ENCODE measurements at regions not wholly inside any gene's neighbourhood (a gene's known extent, or its start where the extent isn't known, plus 50 kb on each side); places are given as distances from the start of the nearest gene placed in this dataset.
"Not testable (repeated sequence)": the region's sequence is repeated elsewhere in the genome, so short reads cannot be mapped to it uniquely, and the experiment has no call there.

DNA sequence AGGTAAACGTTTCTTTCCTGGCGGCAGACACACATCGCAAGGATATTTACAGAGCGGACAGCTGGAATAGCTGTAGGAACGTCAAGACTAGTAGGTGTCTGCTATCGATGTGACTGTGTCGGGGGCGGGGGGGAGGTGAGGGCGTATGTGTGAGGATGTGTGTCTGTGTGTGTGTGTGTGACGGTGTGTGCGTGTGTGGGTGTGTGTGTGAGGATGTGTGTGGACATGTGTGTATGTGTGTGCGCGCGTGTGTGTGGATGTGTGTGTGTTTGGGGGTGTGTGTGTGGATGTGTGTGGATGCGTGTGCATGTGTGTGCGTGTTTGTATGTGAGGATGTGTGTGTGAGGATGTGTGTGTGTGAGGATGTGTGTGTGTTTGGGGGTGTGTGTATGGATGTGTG lies 55.4 kb downstream of the PNMA6F start:
- not testable (repeated sequence) for H3K27ac Mint-ChIP-seq; H3K4me1 Mint-ChIP-seq (ENCODE audit: low read depth); H3K27me3 Mint-ChIP-seq; H3K4me3 Mint-ChIP-seq (ENCODE audit: low read depth); DNase-seq (ENCODE audit: low spot score, unreplicated experiment); H3K36me3 Mint-ChIP-seq (ENCODE audit: insufficient read depth); H3K9me3 Mint-ChIP-seq (ENCODE audit: low read depth)

DNA sequence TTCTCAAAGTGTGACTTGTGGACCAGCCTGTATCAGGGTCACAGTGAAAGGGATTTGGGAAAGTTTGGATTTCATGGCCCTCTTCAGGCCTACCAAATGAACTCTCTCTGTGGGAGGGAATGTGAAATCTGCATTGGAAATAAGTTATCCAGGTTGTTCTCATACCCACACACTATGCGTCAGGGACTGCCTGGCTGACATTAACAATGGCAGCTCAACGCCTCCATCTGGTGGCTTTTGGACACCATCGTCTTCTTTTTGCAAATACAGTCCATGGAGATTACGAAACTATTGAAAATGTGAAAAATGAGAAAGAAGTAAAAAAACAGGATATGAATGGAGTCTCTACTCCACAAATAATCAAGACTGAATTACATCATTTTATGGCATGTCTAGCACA lies 61.1 kb downstream of the PNMA6F start:
- not testable (repeated sequence) for H3K4me1 Mint-ChIP-seq (ENCODE audit: low read depth); H3K27me3 Mint-ChIP-seq; DNase-seq (ENCODE audit: low spot score, unreplicated experiment); H3K9me3 Mint-ChIP-seq (ENCODE audit: low read depth); H3K36me3 Mint-ChIP-seq (ENCODE audit: insufficient read depth); H3K4me3 Mint-ChIP-seq (ENCODE audit: low read depth); H3K27ac Mint-ChIP-seq

DNA sequence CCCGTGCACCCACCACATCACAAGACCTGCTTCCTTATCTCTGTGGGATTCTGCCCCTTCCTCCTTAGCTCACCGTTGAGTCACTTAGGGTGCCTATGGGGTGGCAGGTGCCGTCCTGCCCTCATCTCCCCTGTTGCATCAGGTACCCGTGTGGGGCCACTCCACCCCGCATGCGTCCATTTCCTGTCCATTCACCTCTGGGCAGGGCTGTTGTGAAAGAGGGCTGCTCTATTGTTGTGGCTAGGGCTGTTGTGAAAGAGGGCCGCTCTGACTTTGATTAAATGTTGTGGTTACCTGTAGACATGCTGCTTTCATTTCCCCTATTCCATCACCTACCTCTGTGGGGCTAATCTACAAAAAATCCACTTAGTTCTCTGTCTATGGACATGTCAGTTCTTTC lies 68.3 kb downstream of the PNMA6F start:
- H3K9me3 Mint-ChIP-seq (ENCODE audit: low read depth); DNase-seq (ENCODE audit: low spot score, unreplicated experiment); H3K4me1 Mint-ChIP-seq (ENCODE audit: low read depth); H3K27me3 Mint-ChIP-seq; H3K4me3 Mint-ChIP-seq (ENCODE audit: low read depth); H3K36me3 Mint-ChIP-seq (ENCODE audit: insufficient read depth); H3K27ac Mint-ChIP-seq: not testable (repeated sequence)

DNA sequence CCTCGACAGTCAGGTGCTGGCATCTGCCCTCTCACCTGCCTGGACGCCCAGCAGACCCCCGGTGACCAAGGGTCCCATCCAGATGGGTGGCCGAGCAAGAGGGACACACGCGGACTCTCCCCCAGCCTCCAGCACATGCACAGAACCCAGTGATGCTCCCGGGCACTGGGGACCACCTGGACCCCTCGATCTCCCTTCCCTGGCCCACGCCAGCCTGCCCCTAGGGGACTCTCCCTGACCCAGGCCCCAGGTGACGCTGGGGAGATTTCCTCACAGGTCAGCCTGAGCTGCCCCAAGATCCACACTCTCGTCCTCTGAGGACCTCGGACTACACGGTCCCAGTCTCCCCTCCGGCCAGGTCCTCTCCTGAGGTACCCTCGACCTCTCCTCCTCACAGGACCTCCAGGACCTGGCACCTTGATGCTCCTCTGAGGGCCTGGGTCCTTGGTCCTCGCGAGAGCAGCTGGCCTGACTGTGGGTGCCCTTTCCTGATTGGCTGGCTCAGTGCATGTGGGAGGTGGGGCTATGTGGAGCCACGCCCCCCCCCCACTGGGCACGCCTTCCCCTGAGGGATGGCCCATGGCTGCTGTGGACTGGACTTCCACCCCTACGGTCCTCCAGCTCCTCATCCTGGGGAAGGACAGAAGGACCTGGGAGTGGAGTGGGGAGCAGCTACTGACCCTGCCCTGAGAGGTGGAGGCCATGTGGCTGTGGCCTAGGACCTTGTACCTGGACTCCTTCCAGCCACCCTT lies 69.0 kb downstream of the PNMA6F start:
- H3K36me3 Mint-ChIP-seq (ENCODE audit: insufficient read depth); H3K27me3 Mint-ChIP-seq; H3K4me3 Mint-ChIP-seq (ENCODE audit: low read depth); H3K27ac Mint-ChIP-seq; H3K4me1 Mint-ChIP-seq (ENCODE audit: low read depth); H3K9me3 Mint-ChIP-seq (ENCODE audit: low read depth); DNase-seq (ENCODE audit: low spot score, unreplicated experiment): not testable (repeated sequence)

DNA sequence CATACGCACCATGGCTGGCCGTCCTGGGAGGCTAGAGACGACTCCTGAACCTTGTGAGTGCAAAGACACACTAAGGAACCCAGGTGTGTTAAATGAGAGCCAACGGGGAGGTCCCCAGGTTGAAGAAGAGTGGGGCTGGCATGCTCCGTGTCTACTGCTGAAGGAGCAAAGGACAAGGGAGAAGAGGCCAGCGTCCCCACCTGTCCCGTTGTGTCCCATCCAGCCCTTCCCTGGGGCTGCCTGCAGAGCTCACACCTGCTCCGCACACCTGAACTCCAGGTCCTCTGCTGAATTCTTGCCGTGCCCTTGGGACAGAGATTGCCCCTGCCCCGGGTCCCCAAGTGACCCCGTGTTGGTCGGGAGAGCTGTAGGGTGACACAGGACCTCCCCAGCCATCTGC lies 69.6 kb downstream of the PNMA6F start:
- H3K4me1 Mint-ChIP-seq (ENCODE audit: low read depth); H3K4me3 Mint-ChIP-seq (ENCODE audit: low read depth); DNase-seq (ENCODE audit: low spot score, unreplicated experiment); H3K9me3 Mint-ChIP-seq (ENCODE audit: low read depth); H3K27me3 Mint-ChIP-seq; H3K36me3 Mint-ChIP-seq (ENCODE audit: insufficient read depth); H3K27ac Mint-ChIP-seq: not testable (repeated sequence)

DNA sequence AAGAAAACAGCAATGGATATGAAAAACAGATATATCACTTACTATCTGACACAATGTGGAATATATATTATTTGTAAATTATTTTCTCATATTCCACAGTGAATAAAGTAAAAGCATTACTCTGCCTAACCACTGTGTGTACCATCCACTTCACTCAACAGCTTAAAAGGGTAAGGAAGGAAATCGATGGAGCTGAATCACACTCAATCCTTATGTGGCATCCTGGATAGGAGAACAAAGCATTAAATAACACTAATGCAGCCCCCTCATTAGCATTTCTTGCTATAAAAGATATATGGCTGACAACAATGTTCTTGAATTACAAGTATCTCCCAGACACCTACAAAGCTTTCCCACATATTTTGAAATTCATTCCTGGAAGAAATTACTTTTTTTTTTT lies 70.8 kb downstream of the PNMA6F start:
- H3K36me3 Mint-ChIP-seq (ENCODE audit: insufficient read depth) = not testable (repeated sequence)

DNA sequence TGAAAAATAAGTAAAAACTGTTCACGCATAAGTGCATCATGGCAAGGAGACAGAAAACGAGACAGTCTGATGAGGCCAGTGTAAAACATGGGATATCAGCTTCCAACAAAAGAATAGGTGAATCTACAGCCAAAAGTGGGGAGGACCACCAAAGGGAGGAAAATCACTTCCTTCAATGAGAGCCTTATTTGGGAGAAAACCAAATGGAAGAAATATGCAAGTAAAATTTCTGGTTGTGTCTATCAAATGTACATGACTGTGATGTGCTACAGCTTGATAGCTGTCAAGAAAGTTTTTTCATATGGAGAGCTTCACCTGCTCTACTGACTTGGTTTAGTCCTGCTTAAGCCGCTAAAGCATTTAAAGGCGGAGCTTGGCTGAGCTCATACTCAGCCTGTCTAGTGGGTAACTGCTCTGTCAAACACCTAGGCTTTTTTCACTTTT lies 66.2 kb downstream of the MAGEA1 start:
- Mint-ChIP-seq H3K4me3 (ENCODE audit: low read depth) (peak overlapping the region; percentile 58), H3K27ac (peak overlapping the region; percentile 78), H3K36me3 (ENCODE audit: insufficient read depth) (no peaks in the 10 kb centered on the region), H3K4me1 (ENCODE audit: low read depth) (peaks cover 2% of the 10 kb centered on the region), H3K9me3 (ENCODE audit: low read depth) (no peaks in the 10 kb centered on the region), H3K27me3 (no peaks in the 10 kb centered on the region)
- TF ChIP-seq, protein P1, sequence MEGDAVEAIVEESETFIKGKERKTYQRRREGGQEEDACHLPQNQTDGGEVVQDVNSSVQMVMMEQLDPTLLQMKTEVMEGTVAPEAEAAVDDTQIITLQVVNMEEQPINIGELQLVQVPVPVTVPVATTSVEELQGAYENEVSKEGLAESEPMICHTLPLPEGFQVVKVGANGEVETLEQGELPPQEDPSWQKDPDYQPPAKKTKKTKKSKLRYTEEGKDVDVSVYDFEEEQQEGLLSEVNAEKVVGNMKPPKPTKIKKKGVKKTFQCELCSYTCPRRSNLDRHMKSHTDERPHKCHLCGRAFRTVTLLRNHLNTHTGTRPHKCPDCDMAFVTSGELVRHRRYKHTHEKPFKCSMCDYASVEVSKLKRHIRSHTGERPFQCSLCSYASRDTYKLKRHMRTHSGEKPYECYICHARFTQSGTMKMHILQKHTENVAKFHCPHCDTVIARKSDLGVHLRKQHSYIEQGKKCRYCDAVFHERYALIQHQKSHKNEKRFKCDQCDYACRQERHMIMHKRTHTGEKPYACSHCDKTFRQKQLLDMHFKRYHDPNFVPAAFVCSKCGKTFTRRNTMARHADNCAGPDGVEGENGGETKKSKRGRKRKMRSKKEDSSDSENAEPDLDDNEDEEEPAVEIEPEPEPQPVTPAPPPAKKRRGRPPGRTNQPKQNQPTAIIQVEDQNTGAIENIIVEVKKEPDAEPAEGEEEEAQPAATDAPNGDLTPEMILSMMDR (IDR thresholded peaks at IDR 0.05; ENCODE audit: unreplicated experiment) = no peak
- DNase-seq (ENCODE audit: low spot score, unreplicated experiment) = no peak

More for the DNA sequence above, 70.8 kb downstream of the PNMA6F start:
- not testable (repeated sequence) for H3K4me3 Mint-ChIP-seq (ENCODE audit: low read depth); H3K27ac Mint-ChIP-seq; DNase-seq (ENCODE audit: low spot score, unreplicated experiment); H3K27me3 Mint-ChIP-seq; H3K4me1 Mint-ChIP-seq (ENCODE audit: low read depth); H3K9me3 Mint-ChIP-seq (ENCODE audit: low read depth)

DNA sequence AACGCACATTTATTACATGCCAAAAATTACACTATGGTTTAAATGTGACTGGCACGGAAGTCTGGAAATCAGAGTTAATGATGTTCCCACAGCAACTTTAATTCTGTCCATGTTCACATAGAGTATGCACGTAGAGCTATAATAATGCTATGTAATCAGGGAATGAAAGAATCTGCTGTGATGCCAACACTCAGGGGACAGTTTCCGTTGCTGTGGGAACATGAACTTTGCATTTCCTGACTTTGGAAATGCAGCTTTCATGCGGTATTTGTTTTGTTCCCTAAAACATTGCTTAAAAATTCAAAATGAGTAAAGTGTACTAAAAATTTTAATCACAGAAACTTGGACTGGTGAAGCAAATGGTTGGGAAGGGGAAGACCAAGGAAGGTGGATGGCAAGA lies 65.7 kb downstream of the MAGEA1 start:
- Mint-ChIP-seq H3K27ac (peak overlapping the region; percentile 78), H3K9me3 (ENCODE audit: low read depth) (peaks cover 4% of the 10 kb centered on the region), H3K36me3 (ENCODE audit: insufficient read depth) (no peaks in the 10 kb centered on the region), H3K4me3 (ENCODE audit: low read depth) (peak overlapping the region; percentile 58), H3K4me1 (ENCODE audit: low read depth) (peaks cover 2% of the 10 kb centered on the region), H3K27me3 (no peaks in the 10 kb centered on the region)
- DNase-seq (ENCODE audit: low spot score, unreplicated experiment) = no peak
- TF ChIP-seq, protein P1 (IDR thresholded peaks at IDR 0.05; ENCODE audit: unreplicated experiment) = no peak
